GM19238 (cell line): ENCODE measurements at regions not wholly inside any gene's neighbourhood (a gene's known extent, or its start where the extent isn't known, plus 50 kb on each side); places are given as distances from the start of the nearest gene placed in this dataset.

Experiments
- DNase-seq: peaks from one replicate; pipeline ENCODE4 v3.0.0; 2011; ENCODE audit warnings: low spot score; ENCODE audit not compliant: insufficient read length

DNA sequence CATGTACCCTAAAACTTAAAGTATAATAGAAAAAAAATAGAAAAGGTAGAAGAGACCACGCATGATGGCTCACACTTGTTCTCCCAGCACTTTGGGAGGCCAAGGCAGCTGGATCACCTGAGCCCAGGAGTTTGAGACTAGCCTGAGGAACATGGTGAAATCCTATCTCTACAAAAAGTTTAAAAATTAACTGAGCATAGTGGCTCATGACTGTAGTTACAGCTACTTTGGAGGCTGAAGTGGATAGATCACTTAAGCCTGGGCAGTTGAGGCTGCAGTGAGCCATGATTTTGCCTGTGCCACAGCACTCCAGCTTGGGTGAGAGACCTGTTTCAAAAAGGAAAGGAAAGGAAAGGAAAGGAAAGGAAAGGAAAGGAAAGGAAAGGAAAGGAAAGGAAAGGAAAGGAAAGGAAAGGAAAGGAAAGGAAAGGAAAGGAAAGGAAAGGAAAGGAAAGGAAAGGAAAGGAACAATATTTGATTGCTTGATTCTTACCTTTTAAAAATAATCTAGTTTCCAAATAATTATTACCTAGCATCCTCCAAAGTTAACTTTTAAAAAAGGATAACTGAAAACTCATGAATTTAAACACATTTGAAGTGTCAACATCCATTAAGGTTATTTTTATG, 99.9 kb upstream of the PAX6 start:
- no peak for DNase-seq

DNA sequence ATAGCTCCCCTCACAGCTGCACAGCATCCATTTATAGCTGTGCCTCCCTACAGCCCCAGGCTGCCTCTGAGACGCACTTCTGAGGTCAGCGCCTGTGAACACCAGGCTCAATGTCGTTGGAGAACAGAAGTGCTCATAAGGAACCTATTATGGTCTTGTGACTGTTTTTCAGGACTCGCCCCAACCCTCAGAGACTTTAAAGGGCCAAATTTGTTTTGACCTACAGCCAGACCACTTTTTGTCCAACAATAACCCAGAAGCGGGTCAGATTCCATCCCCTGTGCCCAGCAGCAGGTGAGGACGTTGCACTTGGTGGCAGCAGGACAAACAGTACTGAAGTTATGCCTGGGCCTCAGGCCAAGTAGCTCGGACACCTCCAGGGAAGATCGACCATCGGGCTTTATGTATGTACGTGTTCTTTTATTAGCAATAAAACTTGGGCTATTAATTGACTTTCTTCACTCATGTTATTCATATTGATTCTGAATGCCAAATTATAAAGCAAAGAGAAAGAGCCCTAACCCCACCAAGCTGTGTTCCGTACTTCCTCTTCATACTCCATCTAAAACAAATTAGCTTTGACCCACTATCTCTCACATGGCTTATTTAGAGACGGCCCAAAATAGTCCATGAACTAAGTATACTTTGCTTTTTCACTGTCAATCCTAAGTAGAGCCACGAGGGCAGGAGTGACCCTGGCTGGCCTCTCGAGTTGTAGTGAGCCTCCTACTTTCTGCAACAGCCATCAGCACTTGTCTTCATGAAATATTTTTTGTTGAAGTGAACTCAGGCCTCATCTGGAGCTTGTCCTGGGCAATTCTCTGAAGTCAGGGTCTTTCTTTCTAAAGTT, 92.3 kb upstream of the PAX6 start:
- no peak for DNase-seq

DNA sequence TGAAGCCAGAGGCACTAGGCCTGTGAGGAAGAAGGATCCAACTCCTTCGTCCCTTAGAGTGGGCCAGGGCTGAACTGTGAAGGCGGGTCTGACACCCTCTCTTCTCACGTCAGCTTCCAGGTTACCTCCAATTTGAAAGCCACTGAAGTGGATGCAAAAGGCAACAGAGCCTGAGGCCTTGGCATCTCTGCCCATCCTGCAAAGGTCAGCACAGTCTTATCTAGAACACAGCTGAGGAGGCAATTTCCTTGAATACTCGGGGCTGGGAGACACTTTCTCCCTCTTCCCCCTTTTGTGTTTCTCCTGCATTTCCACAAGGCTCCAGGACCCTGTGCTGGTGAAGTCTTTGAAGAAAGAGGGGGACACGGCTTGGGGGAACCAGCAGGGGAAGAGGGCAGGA, 91.6 kb upstream of the PAX6 start:
- no peak for DNase-seq

DNA sequence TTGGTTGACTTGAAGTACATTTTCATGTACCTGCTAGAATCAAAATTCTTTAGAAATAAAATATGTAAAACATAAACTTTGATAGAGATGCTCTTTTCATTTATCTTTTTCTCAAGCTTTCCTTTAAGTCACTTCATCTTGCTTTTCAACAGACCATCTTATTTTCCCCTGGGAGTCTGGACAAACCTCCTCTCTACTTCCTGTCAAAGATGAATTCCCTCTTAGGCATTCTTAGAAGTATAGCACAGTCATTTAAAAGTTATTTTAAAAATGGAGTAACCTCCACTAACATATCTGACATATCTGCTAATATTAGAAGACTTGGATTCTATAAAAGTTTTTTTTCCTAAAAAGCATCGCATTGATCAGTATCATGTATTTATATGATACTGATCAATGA, 84.8 kb upstream of the PAX6 start:
- DNase-seq = no peak

DNA sequence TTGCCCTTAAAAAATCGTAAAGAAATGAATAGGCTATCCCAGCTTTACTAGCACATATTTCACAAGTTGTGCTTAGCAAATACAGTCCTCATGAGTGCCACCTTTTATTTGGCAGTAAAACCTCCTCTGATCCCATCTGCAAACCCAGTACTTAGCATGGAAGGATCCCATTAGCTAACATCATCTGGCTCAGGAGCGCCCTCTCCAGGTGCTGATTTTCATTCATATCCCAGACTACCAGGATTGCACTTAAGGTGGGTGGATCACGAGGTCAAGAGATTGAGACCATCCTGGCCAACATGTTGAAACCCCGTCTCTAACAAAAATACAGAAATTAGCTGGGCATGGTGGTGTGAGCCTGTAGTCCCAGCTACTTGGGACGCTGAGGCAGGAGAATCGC, 76.1 kb upstream of the PAX6 start:
- DNase-seq = no peak

DNA sequence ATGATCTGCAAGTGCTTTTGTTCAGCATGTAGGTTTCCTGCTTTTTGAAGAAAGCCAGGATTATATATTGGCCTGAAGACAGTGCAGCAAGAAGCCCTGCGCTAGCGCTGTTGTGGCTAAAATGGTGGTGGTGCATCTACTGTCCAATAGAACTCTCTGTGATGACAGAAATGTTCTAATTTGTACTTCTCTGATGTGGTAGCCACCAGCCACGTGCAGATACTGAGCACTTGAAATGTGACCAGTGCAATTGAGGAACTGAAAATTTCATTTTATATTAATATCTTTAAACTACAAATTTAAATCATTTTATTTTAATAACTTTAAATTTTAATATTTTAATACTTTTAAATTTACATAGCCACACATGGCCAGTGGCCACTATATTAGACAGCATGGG, 73.0 kb upstream of the PAX6 start:
- DNase-seq = no peak

DNA sequence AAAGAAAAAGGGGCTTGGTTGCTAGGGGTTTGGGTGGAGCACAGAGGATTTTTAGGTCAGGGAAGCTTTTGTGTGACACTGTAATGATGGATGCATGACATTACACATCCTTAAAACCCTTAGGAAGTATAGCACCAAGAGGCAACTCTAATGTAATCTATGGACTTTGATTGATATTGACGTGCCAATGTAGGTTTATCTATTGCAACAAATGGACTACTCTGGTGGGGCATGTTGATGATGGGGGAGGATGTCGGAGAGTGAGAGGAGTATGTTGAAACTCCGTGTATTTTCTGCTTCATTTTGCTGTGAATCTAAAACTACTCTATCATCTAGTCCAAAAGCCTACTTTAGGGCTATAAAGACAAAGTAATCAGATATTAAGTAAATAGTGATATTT, 72.3 kb upstream of the PAX6 start:
- DNase-seq = no peak

DNA sequence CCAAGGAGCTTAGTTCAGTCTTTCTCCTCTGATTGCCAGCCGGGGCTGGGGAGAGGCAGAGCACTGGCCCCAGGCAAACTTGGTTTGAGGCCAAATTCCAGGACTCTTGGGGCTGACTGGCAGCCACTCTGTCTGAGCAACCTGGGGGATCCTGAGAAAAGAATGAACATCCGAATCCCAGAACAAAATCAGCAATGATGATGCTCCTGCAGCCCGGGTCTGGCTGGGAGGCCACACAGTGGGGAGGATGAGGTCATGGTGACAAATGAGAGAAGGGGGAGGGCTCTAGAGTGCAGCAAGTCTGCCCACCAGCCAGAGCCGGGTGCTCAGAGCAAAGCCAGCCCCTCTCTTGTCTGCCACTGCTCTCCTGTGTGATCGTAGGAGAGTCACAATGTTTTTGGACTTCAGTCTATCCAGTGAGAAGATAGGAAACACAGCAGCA, 71.8 kb upstream of the PAX6 start:
- DNase-seq = no peak

DNA sequence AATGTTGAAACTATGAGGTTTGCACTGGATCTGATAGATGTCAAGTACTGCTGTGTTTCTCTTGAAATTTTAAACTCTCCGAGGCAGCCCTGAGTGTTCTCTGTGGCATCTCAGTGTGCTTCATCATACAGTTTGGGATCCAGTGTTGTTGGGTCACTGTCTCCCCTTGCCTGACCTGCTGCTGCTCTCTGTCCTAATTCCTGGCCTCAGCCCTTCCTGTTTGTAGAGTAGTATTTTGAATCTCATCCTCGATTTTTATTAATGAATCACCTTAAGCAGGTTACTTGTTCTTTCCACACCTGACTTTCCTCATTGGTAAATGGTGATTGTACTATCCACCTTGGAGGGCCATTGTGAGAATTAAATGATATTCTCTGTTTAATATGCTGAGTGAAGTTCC, 70.7 kb upstream of the PAX6 start:
- DNase-seq = no peak

DNA sequence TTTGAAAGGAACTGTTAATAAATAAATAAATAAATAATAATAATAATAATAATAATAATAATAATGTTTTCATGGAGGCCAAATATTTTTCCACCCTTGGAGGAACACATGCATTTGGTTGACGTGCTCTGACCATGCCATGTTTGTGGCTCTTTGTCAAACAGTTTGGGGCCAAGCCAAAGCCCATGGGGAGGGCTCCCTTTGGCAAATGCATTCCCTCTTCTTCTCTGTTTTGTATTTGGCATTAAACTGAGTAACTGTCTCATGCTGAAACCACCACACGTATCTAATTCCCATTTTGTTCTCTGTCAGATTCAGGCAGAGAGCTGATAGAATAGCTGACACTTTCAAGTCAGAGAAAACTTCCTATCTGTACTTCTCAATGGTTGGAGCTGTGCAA, 68.6 kb upstream of the PAX6 start:
- DNase-seq = no peak

DNA sequence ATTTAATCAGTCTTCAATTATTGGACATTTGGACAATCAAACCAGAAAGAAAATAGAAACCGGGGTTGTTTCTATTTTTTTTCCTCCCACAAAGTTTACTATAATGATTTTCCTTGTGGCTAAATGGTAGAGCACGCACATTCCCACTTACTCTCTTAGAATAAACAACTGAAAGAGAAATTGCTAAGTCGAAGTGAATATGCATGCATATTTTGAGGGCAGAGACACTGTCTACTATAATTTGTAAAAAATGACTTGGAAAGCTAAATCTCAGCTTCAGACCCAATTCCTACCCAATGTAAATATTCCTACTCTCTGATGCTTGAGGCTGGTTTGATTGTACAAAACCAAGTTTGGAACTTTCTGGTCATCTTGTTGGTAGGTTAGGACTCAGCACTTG, 66.7 kb upstream of the PAX6 start:
- DNase-seq = no peak

DNA sequence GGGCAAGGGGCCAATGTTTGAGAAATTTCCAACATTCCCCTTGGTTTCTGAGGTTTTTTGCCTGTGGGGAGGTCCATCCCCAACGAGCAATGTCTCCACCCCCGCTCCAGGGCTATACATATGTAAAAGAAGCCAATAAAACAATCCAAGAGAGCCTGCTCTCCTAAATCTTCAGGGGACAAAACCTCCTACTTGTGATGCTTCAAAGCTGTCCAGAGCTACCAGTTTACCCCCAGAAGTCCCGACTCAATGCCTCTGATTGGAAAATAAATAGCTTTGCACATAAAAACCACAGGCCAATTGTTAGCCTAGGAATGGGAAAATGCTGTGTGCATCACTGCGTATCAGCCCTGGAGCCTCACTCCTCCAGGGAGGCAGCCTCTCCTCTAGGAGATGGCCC, 66.0 kb upstream of the PAX6 start:
- DNase-seq = no peak

DNA sequence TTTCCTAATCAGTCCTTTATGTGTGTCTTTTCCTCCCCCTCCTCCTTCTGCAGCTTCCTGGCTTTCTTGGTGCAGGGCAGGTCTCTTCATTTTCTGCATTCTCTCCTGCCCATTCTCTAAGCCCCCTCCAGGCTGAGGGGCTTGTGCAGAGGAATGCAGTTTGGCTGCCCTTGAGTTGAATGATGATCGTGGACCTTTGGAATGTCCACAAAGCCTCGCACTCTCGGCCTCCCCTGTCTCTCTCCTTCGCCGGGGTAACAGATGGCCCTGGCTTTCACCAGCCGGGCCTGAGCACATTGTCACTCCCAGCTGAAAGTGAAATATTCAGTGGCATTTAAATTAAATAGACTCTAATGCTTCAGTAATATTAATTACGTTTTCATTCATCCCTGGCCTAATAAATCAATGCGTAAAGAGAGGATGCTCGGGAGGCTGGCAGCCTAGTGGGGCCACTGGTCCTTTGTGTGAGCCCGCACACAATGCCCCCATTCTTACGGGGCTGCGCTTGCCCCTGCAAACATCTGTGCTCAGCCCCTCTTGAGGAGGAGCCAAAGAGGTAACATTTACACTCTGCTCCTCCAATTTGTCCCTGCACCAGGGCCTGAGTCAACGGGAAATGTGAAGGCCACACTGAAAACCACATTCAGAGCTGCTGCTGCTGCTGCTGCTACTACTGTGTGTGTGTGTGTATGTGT, 64.9 kb upstream of the PAX6 start:
- DNase-seq = no peak

DNA sequence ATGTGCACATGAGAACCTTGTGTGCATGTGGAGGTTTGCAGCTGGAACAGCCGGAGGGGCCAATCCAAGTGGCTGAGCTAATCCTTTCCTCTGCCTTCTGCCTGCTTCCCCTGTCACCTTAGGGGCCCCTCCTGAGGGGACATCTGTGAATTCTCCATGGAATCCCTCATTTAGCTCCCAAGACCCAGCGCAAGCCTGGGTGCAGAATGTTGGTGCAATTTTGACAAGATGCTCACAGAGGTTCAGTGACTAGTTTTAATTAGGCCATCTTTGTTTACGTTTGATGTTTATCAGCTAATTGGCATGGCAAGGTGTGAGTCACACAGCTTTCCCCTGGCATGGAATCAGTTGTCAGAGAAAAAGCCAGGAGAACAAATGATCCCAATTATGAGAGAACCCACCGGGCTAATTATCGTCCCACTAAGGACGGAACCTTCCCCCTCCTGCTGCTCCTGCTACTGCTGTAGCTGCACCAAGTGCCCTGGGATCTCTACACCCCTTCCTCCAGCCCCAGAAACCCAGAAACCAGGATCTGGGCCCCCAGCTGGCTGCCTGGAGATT, 63.6 kb upstream of the PAX6 start:
- DNase-seq = no peak

DNA sequence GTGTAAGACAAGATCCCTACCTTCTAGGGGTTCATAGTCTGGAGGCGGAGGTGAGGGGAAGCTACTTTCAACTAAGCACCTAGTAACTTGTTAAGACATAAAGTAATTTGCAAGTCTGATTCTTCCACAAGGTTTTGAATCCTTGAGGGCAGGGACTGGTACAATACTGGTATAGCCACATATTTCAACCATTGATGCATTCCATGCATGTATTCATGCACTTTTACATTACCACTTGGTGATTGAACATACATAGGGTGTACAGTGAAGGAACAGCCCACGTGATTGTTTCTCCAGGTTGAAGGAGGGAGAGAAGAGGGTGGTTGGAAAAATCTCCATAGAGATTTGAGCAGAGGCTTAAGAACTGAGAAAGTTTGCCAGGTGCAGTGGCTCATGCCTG, 62.0 kb upstream of the PAX6 start:
- DNase-seq = no peak

DNA sequence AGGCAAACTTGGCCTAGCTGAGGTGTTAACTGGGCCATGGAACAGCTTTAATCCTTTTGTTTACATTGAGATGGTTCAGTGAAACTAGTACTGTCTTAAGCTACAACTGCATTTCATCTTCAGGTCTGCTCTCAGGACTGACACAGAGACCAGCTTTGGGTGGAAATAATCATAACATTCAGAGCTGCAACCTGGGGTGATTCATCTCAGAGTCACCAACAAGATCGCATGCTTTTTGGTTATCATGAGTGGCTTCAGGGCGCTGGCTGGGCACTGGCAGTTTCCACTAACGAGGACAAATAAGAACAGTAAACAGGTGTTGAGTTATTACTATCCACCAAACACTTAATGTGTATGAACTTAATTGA, 60.9 kb upstream of the PAX6 start:
- DNase-seq = no peak

DNA sequence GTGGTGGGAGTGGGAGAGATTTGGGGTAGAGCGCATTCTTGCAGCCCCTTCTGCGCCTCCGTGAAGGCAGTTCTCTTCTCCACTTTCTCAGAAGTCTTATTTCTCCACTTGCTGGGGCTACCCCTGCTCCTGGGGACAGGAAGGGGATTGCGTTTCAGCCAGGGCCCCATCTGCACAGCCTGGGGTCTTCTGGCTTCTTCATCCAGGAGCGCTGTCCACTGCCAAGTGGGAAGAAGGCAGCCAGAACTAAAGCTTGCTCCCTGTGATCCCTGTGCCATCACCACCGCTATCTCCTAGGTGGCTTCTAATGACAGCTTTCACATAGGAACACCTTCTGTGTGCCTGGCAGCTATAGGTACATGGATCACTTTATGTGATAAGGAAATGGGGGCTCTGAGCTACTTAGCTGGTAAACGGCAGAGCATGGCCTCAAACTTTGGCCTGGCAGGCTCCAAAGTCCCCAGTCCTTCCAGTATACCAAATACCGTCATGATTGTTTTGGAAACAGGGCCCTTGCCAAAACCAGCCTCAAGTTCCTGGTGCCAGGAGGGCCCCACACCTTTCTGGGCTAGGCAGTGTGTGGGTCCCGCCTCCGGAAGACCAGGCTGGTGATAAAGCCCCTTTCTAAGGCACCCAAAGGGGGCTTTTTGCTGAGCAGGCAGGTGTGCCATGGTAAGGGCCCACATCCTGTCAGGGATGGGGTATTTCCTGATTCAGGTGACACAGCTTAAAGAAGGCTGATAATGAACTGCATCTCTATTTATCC, 60.4 kb upstream of the PAX6 start:
- no peak for DNase-seq

DNA sequence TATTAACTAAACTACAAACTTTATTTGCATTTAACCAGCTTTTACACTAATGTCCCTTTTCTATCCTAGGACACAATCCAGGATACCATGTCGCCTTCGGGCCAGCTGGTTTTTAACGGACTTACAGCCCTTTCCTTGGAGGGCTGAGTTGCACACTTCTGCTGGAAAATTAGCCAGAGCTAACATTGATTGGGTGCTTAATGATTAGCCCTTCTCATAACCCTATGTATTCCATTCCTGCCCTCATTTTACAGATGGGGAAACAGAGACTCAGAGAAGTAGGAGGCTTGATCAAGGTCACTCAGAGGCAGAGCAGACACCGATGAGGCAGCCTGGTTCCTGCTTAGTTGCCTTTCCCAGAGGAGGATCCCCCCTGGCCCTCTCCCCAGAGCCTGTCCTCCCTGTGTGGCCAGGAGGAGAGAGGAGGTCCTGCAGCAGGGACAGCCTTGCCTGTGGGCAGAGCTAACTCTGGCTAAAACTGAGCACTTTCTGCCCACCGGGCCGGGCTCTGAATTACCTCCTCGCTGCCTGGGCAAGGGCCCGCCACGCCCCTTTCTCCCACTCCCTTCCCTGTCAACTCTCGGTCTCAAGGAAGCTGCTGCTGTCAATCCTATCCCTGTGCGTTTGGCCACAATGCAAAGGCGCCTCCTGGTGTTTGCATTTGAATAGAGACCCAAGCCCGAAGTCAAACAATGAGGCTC, 59.6 kb upstream of the PAX6 start:
- DNase-seq = no peak

DNA sequence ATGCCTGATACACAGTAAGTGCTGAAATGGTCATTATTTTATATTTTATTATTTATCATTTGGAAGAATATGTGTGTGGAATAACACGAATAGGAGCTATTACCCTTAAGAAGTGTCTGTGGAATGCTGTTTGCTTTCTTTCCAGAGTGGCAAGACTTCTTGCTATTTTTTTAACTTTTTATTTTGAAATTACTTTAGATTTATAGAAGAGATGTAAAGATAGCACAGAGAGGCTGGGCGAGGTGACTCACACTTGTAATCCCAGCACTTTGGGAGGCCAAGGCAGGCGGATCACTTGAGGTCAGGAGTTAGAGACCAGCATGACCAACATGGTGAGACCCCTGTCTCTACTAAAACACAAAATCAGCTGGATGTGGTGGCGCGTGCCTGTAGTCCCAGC, 58.9 kb upstream of the PAX6 start:
- DNase-seq = no peak

DNA sequence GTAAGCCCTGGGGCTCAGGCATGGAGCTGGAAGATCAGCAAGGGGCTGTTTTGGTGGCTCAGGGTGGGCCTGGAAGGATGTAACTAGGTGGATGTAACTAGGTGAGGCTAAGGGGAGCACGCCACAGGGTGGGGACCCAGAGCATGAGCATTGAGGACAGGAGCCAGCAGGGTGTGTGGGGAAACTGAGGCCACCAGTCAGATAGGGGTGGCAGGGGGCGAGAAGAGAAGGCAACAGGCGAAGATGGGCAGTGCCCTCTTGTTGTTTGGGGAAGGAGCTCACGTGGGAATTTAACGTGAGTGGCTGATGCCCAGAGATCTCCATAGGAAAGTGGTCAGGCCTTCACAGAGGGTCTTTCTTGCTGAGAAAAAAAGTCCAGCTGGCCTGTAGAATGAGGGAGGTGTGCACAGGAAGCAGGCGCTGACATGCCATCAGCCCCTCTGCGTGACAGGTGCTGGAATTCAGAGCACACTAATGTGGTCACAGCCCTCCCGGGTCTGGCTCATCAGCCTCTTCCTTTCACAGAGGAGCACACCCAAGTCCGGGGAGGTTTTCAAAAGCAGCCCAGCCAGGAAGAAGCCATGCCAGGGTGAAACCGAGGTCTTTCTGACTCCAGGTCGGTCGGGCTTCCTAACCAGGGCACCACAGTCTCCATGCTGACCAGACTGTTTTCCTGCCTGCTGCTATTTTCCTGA, 54.6 kb upstream of the PAX6 start:
- no peak for DNase-seq
